ACC112 (cell line): ENCODE measurements at regions not wholly inside any gene's neighbourhood (a gene's known extent, or its start where the extent isn't known, plus 50 kb on each side); places are given as distances from the start of the nearest gene placed in this dataset.
"Not testable (repeated sequence)": the region's sequence is repeated elsewhere in the genome, so short reads cannot be mapped to it uniquely, and the experiment has no call there.

ENCODE experiments used
- H2AFZ ChIP-seq: fragments of 200-600 bp; sonication (generic); one replicate; pipeline ENCODE4 v1.6.0; 2017; ENCODE audit warnings: antibody characterized with exemption, low read length; ENCODE audit not compliant: unreplicated experiment
- H3K27ac ChIP-seq: fragments of 200-600 bp; sonication (generic); 2 replicates; pipeline ENCODE4 v1.5.1; 2014; ENCODE audit warnings: low read depth, mild to moderate bottlenecking, antibody characterized with exemption, low read length, moderate library complexity
- H3K27me3 ChIP-seq: fragments of 200-600 bp; sonication (generic); 2 replicates; pipeline ENCODE4 v1.6.1; 2014; ENCODE audit warnings: mild to moderate bottlenecking, antibody characterized with exemption, low read length, moderate library complexity, mixed read lengths; ENCODE audit not compliant: insufficient read depth
- H3K36me3 ChIP-seq: fragments of 200-600 bp; sonication (generic); 2 replicates; pipeline ENCODE4 v1.6.1; 2016; ENCODE audit warnings: mild to moderate bottlenecking, antibody characterized with exemption, low read length, moderate library complexity, mixed read lengths; ENCODE audit not compliant: insufficient read depth
- H3K4me1 ChIP-seq: fragments of 200-600 bp; sonication (generic); one replicate; pipeline ENCODE4 v1.6.1; 2016; ENCODE audit warnings: low read length, mixed read lengths; ENCODE audit not compliant: insufficient read depth, unreplicated experiment, control insufficient read depth
- H3K4me3 ChIP-seq: fragments of 200-600 bp; sonication (generic); 2 replicates; pipeline ENCODE4 v1.5.1; 2014; ENCODE audit warnings: mild to moderate bottlenecking, low read depth, low read length
- H3K79me2 ChIP-seq: fragments of 200-600 bp; sonication (generic); one replicate; pipeline ENCODE4 v1.6.0; 2016; ENCODE audit warnings: low read length; ENCODE audit not compliant: control insufficient read depth, unreplicated experiment, insufficient read depth

DNA sequence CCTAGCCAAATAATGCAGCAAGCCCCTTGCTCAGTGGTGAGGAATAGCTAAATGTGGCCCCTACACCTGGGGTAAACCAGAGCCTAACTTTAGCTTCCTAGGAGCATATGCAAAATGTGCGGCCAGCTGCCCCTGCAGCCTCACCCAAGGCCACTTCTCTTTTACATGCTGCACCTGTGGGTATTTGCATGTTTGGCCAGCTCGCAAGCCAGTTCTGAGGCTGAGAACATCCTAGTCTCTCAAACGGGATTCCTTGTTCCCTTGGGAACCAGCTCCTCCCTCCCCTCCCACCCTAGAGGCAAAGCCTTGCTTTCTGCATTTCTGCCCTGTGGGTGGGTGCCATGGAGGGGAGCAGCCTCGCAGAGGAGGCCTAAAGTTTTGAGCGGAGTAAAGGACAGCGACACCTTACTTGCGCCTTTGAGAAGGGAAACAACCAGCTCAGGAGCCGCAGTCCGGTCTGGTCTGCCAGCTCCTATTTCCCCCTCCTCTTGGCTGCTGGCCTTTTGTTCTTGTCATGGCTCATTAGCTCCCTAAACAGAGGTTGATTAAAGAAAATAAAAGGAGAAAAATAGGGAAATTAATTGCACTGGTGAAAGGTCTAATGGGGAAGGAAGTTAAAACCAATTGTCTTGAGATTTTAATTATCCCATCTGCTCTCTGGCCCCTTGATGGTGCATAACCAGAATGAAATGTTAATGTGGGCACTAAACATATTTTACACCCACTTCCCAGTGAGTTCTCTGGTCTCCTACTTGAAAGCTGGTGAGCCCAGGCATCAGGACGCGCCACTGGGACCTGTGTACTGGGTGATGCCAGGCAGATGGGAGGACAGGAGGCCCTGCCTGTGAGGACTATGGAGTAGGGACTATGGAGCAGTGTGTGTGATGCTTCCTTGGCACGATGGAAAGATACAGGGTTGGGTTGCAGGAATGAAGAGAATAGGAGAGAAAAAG, 68.7 kb downstream of the TEX35 start:
- H3K27me3 ChIP-seq = no peaks in the 10 kb centered on the region
- H2AFZ ChIP-seq = no peak overlapping the region
- H3K4me1 ChIP-seq = no peaks in the 10 kb centered on the region
- H3K36me3 ChIP-seq = no peaks in the 10 kb centered on the region
- no peaks in the 10 kb centered on the region for H3K79me2 ChIP-seq
- no peak overlapping the region for H3K27ac ChIP-seq
- H3K4me3 ChIP-seq = no peak overlapping the region

DNA sequence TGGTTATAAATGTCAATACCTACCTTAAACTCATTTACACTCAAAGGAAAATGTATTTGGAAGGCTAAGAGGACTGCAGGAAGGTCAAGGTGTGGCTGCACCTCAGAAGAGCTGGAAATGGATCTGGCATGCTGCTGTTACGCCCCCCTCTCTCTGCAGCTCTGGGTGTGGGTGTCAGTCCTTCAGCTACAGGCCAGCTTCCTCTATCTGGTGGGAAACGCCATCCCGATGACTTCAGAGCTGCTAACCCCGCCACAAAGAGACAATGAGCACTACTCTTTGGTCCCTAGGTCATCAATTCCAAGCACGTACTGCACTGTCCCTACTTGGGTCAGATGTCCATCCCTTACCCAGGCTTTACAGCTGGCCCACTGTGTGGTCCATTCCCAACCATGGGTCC, 74.2 kb downstream of the TEX35 start:
- Histone ChIP-seq H3K27ac (no peak overlapping the region), H3K4me3 (no peak overlapping the region), H2AFZ (no peak overlapping the region), H3K4me1 (no peaks in the 10 kb centered on the region), H3K36me3 (no peaks in the 10 kb centered on the region), H3K79me2 (no peaks in the 10 kb centered on the region), H3K27me3 (no peaks in the 10 kb centered on the region)

DNA sequence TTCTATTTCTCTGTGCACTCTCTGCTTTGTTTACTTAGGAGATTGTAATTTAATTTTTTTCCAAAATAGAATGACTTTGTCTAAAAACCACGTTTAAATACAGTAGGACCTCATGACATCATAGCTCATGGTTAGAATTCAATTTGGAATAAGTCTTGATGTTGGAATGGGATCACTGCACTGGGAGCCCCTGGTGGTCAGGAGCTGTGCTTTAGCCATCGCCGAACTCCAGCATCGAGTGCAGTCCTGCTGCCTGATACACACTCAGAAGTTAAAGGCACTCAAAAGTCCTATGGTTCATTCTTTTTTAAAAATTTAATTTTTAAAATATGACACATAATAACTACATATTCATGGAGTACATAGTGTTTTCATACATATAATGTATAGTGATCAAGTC, 75.1 kb downstream of the TEX35 start:
- H3K79me2 ChIP-seq = no peaks in the 10 kb centered on the region
- no peak overlapping the region for H3K4me3 ChIP-seq
- H3K4me1 ChIP-seq = no peaks in the 10 kb centered on the region
- H2AFZ ChIP-seq = no peak overlapping the region
- no peak overlapping the region for H3K27ac ChIP-seq
- no peaks in the 10 kb centered on the region for H3K36me3 ChIP-seq
- H3K27me3 ChIP-seq = no peaks in the 10 kb centered on the region

- H3K79me2 ChIP-seq, H3K4me1 ChIP-seq, H3K4me3 ChIP-seq, H3K36me3 ChIP-seq, H3K27ac ChIP-seq, H3K27me3 ChIP-seq, H2AFZ ChIP-seq: not testable (repeated sequence)
Measured at GRCh38 chr1:178589042-178589441, 76.1 kb downstream of the TEX35 start.

- H3K36me3 ChIP-seq, H2AFZ ChIP-seq, H3K27me3 ChIP-seq, H3K79me2 ChIP-seq, H3K4me3 ChIP-seq, H3K4me1 ChIP-seq, H3K27ac ChIP-seq: not testable (repeated sequence)
Measured at GRCh38 chr1:178591811-178592210, 78.9 kb downstream of the TEX35 start.

DNA sequence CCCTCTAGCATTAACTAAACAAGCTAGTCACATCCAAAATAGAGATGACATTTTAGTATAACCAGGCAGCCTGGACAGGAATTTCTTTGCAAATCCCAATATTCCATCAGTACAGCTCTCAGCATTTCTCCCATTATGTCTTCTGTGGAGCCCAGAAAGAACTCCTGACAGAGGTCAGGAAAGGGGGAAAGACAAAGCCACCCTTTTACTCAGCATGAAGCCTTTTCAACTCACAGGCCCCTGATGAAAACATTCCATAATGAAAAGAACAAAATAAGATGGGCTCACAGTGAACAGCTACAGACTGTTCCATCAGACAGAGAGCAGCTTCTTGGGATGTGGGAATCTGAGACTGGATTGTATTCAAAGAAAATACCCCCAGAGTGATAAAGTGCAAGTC, 80.6 kb downstream of the TEX35 start:
- no peaks in the 10 kb centered on the region for H3K79me2 ChIP-seq
- no peak overlapping the region for H3K4me3 ChIP-seq
- H3K27me3 ChIP-seq = no peaks in the 10 kb centered on the region
- peaks cover 7% of the 10 kb centered on the region for H3K4me1 ChIP-seq
- H2AFZ ChIP-seq = no peak overlapping the region
- H3K27ac ChIP-seq = no peak overlapping the region
- H3K36me3 ChIP-seq = no peaks in the 10 kb centered on the region

DNA sequence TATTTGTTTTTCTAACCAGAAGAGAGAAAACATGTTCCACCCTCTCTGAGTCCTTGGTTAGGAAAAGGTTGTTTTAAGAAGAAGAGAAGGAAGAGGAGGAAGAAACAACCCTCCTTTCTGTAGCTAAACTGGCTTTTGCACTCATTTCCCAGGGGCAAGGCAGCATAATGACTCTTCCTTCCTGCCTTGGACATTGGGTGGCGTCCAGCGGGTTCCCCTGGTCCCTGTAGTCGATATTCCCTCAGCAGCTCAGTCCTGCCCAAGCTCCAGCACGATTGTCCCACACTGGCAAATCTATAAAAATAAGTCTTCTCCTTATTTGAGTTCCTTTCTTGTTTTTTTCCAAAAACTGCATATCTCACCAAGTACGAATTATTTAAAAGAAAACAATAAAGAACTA, 81.2 kb downstream of the TEX35 start:
- Histone ChIP-seq H3K79me2 (no peaks in the 10 kb centered on the region), H2AFZ (no peak overlapping the region), H3K4me1 (peaks cover 7% of the 10 kb centered on the region), H3K27ac (no peak overlapping the region), H3K36me3 (no peaks in the 10 kb centered on the region), H3K27me3 (no peaks in the 10 kb centered on the region), H3K4me3 (no peak overlapping the region)

GRCh38 chr1:178595491-178595890, 82.6 kb downstream of the TEX35 start:
- H3K36me3 ChIP-seq = no peaks in the 10 kb centered on the region
- H3K4me3 ChIP-seq = no peak overlapping the region
- H2AFZ ChIP-seq = no peak overlapping the region
- H3K27me3 ChIP-seq = no peaks in the 10 kb centered on the region
- H3K79me2 ChIP-seq = no peaks in the 10 kb centered on the region
- no peak overlapping the region for H3K27ac ChIP-seq
- peaks cover 7% of the 10 kb centered on the region for H3K4me1 ChIP-seq

GRCh38 chr1:178599087-178599486, 86.2 kb downstream of the TEX35 start:
- H3K4me3 ChIP-seq = no peak overlapping the region
- no peaks in the 10 kb centered on the region for H3K79me2 ChIP-seq
- H3K27me3 ChIP-seq = no peaks in the 10 kb centered on the region
- no peak overlapping the region for H3K27ac ChIP-seq
- no peaks in the 10 kb centered on the region for H3K36me3 ChIP-seq
- peaks cover 3% of the 10 kb centered on the region for H3K4me1 ChIP-seq
- no peak overlapping the region for H2AFZ ChIP-seq

GRCh38 chr1:178599745-178600144, 86.8 kb downstream of the TEX35 start:
- Histone ChIP-seq H3K36me3 (no peaks in the 10 kb centered on the region), H3K79me2 (no peaks in the 10 kb centered on the region), H3K4me3 (no peak overlapping the region), H3K27me3 (no peaks in the 10 kb centered on the region), H3K27ac (no peak overlapping the region), H3K4me1 (no peaks in the 10 kb centered on the region), H2AFZ (no peak overlapping the region)

DNA sequence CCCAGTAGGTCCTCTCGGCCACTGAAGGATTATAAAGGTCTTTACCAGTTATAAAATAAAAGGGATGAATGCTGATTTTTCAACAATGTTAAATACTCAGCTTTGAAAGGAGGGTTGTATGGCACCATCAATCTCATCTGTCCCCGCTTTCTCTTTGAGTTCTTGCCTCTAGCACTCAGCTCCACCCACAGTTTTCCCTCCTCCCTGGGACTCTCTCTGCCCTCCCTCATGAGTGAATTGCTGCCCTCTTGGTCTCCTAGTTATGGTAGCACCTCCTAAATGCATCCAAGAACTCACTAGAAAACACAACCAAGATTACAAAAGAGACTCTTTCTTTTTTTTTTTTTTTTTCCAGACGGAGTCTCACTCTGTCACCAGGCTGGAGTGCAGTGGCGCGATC, 91.0 kb downstream of the TEX35 start:
- H3K27me3 ChIP-seq = no peaks in the 10 kb centered on the region
- H3K36me3 ChIP-seq = no peaks in the 10 kb centered on the region
- H3K4me3 ChIP-seq = no peak overlapping the region
- H2AFZ ChIP-seq = no peak overlapping the region
- peaks cover 15% of the 10 kb centered on the region for H3K4me1 ChIP-seq
- H3K27ac ChIP-seq = no peak overlapping the region
- no peaks in the 10 kb centered on the region for H3K79me2 ChIP-seq
